Middle frontal gyrus (tissue), 1 donor: ENCODE measurements at regions not wholly inside any gene's neighbourhood (a gene's known extent, or its start where the extent isn't known, plus 50 kb on each side); places are given as distances from the start of the nearest gene placed in this dataset.
"Not testable (repeated sequence)": the region's sequence is repeated elsewhere in the genome, so short reads cannot be mapped to it uniquely, and the experiment has no call there.

Experiments used
- DNase-seq: peaks from one replicate; pipeline ENCODE4 v3.0.0-alpha.2; 2015; ENCODE audit warnings: low spot score; ENCODE audit errors: extremely low spot score

- no peak for DNase-seq
These were observed 1348.0 kb downstream of the ADGRL3 start for GRCh38 chr4:62548108-62548524.

GRCh38 chr4:62544428-62544827 lies 1344.3 kb downstream of the ADGRL3 start:
- DNase-seq: no peak

- no peak for DNase-seq
These were observed 1342.9 kb downstream of the ADGRL3 start for GRCh38 chr4:62543002-62543401.

DNA sequence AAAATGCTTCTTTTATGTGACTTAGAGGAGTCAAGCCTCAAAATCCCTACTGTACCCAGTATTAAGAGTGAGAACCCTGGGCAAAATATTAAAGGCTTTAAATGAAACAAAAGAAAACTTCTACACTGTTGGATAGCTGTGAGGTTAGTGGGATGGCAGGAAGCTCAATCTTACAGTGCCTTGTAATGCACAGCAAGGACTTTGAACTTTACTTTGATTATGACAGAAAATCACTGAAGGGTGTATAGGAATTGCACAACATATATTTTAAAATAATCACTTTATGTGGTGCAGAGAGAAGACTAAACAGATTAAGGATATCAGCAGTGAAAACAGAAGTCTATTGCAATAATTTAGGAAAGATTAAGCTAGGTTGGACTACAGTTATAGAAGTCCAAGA lies 1333.4 kb downstream of the ADGRL3 start:
- DNase-seq: no peak

GRCh38 chr4:62531731-62532130 lies 1331.6 kb downstream of the ADGRL3 start:
- no peak for DNase-seq

DNA sequence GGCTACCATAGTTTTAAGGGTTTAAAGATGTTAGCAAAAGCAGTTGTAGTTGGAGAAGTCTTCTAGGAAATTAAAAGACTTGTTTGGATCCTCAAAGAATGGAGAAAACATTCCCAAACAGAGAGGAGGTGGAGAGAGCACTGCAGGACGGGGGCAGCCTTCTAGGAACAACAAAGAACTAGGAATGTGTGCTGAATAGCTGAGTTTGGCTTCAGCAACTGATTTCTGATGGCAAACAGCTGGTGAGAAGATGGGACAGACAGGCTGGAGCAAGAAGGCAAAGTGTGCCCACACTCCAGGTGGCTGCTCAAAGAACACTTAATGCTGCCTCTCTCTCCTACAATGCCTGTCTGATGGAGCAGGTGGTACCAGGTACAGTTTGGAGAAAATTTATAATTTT lies 1331.1 kb downstream of the ADGRL3 start:
- no peak for DNase-seq

DNA sequence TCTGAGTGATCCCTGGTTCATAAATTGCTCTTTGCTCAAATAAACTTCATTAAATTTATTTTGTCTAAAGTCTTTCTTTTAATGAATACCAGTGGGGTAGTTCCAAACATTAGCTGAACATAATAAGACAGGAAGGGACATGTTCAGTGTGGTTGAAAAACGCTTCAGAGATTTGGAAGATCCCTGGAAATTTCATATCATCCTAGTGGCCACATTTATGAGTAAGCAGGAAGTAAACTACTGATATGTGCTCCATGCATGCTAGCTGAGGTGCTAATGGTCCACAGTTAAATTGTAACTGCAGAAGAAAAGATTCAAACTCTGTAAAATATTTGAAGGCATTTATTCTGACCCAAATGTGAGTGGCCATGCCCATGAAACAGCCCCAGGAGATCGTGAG lies 1328.7 kb downstream of the ADGRL3 start:
- no peak for DNase-seq

DNA sequence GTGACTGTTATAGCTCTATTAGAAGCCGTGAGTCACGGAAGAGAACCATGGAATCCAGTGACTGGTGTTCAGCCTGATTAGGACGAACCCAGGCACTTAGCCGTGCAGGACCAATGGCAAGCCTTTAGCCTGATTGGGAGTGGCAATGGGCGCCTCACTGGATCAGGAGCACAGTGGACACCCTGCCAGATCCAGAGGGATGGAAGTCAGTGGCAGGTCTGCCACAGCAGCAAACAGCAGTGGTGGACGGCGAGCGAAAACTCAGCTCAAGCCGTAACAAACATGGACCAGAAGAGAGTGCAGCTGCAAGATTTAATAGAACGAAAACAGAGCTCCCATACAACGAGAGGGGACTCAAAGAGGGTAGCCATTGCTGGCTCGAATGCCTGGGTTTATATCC lies 1326.5 kb downstream of the ADGRL3 start:
- no peak for DNase-seq

GRCh38 chr4:62523256-62523655 lies 1323.1 kb downstream of the ADGRL3 start:
- DNase-seq: no peak

GRCh38 chr4:62522273-62522672 lies 1322.1 kb downstream of the ADGRL3 start:
- DNase-seq: no peak

DNA sequence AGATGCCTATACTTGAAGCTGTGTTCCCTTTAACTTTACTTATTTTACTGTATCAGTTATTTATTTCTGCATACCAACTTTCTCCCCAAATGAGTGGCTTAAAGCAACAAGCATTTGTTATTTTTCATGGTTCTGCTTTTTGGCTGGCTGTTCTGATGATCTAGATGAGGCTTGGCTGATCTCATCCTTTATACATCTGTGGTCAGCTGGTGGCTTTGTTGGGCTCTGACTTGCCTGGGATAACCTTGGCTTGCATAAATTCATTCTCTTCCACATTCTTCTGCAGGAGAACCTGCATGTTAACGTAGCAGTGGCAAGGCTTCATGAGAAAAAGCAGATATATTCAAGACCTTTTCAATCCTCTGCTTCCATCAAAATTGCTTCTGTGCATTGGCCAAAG lies 1317.6 kb downstream of the ADGRL3 start:
- DNase-seq: no peak

DNA sequence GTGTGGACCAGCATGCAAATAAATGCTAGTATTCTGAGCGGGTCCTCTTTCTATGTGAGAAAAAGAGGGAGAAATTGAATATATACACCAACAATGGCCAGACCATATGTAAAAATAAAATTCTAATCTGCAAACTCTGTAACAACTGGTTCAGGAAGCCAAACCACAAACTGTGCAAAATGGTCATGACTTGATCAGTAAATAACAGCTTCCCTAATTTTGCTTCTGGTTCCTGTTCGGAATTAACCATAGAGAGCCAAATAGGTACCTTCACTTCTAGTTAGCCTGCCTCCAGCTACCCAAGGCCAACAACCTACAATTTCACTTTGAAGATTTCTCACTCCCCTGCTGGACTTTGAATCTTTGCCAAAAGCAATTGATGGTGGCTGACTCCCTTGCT lies 1313.2 kb downstream of the ADGRL3 start:
- DNase-seq: no peak

DNA sequence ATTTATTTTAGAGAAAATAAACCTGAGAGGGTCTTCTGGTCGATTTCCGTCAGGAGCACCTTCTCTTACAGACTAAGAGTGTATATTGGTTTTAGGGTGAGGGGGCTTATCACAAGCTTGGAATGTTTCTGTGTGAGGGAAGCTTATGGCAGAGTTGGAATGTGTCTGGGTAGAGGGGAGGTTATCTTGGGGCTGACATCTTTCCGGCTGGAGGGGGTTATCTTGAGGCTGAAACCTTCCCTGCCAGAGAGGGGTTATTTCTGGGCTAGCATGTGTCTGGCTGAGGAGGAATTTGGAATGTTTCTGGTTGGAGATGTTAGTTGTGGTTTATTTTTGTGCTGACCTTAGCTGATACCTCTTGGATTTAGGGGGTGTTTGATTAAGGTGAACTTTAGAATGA lies 1312.1 kb downstream of the ADGRL3 start:
- DNase-seq: no peak

DNA sequence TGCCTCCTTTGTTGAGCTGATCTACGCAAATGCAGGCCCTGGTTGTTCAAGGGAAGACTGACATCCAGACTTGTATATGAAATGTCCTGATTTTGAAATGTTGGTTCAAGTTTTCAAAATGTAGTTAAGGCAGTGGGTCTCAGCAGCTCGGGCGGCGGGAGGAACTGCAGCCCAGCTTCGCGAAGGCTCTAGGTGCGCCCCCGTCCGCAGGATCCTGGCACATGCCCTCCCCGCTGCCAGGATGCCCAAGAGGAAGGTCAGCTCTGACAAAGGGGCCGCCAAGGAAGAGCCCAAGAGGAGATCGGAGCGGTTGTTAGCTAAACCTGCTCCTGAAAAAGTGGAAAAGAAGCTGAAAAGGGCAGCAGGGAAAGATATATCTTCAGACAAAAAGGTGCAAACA lies 1310.1 kb downstream of the ADGRL3 start:
- no peak for DNase-seq

- no peak for DNase-seq
These were observed 1300.2 kb downstream of the ADGRL3 start for GRCh38 chr4:62500296-62500695.

DNA sequence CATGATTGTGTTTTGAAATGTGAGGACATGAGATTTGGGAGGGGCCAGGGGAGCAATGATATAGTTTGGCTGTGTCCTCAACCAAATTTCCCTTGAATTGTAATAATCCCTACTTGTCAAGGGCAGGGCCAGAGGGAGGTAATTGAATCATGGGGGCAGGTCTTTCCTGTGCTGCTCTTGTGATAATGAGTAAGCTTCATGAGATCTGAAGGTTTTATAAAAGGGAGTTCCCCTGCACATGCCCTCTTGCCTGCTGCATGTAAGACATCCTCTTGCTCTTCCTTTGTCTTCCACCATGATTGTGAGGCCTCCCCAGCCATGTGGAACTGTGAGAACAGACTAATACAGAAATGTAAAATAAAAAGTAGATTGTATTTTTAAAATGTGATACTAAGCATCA lies 1294.9 kb downstream of the ADGRL3 start:
- DNase-seq: no peak

DNA sequence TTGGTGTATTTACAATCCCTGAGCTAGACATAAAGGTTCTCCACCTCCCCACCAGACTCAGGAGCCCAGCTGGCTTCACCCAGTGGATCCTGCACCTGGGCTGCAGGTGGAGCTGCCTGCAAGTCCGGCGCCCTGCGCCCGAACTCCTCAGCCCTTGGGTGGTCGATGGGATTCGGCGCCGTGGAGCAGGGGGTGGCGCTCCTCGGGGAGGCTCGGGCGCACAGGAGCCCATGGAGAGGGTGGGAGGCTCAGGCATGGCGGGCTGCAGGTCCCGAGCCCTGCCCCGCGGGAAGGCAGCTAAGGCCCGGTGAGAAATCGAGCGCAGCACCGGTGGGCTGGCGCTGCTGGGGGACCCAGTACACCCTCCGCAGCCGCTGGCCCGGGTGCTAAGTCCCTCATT lies 1291.6 kb downstream of the ADGRL3 start:
- DNase-seq: not testable (repeated sequence)

GRCh38 chr4:62490635-62491034 lies 1290.5 kb downstream of the ADGRL3 start:
- no peak for DNase-seq

DNA sequence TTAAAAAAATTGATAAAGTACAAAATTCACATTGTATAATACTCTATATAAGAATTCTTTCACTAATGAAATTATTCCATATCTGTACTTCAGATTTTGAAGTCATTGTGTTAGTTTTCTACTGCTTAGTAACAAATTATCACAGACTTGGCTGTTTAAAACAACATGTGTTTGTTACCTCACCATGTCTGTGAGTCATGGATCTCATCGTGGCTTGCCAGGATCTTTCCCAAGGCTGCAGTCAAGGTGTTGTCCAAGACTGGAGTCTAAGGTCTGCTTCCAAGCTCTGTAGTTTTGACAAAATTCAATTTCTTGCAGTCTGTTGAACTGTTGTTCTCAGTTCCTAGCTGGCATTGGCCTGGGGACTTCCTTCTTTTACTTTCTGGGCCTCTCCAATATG lies 1286.9 kb downstream of the ADGRL3 start:
- no peak for DNase-seq

GRCh38 chr4:62484357-62484756 lies 1284.2 kb downstream of the ADGRL3 start:
- no peak for DNase-seq

GRCh38 chr4:62482355-62482754 lies 1282.2 kb downstream of the ADGRL3 start:
- no peak for DNase-seq

- DNase-seq: no peak
These were observed 1275.5 kb downstream of the ADGRL3 start for GRCh38 chr4:62475596-62475995.

- DNase-seq: no peak
These were observed 1274.7 kb downstream of the ADGRL3 start for GRCh38 chr4:62474802-62475201.

- no peak for DNase-seq
These were observed 1270.9 kb downstream of the ADGRL3 start for GRCh38 chr4:62471021-62471420.
